ENCODE measurements at regions not wholly inside any gene's neighbourhood (a gene's known extent, or its start where the extent isn't known, plus 50 kb on each side); places are given as distances from the start of the nearest gene placed in this dataset.

- Histone ChIP-seq H3K9ac (ENCODE audit: low read depth in 1 of 2, low read length in 2 of 2) (no peak overlapping the region), H3K9me3 (ENCODE audit: control insufficient read depth in 2 of 2, low read length in 2 of 2) (no peaks in the 10 kb centered on the region), H3K4me3 (ENCODE audit: low read length in 2 of 2) (no peak overlapping the region), H3K27ac (ENCODE audit: low read depth in 2 of 2, low read length in 2 of 2) (no peak overlapping the region), H3K4me1 (ENCODE audit: control insufficient read depth in 2 of 2, insufficient read depth in 2 of 2, low read length in 2 of 2) (no peaks in the 10 kb centered on the region), H3K36me3 (ENCODE audit: control insufficient read depth in 2 of 2, insufficient read depth in 2 of 2, low read length in 2 of 2) (no peaks in the 10 kb centered on the region), H3K27me3 (ENCODE audit: control insufficient read depth in 2 of 2, insufficient read depth in 2 of 2, low read length in 2 of 2) (no peaks in the 10 kb centered on the region)
These were observed 98.9 kb upstream of the SDK1 start for GRCh38 chr7:3201937-3202710.

- Histone ChIP-seq H3K36me3 (ENCODE audit: control insufficient read depth in 2 of 2, insufficient read depth in 2 of 2, low read length in 2 of 2) (no peaks in the 10 kb centered on the region), H3K9ac (ENCODE audit: low read depth in 1 of 2, low read length in 2 of 2) (no peak overlapping the region), H3K9me3 (ENCODE audit: control insufficient read depth in 2 of 2, low read length in 2 of 2) (no peaks in the 10 kb centered on the region), H3K27ac (ENCODE audit: low read depth in 2 of 2, low read length in 2 of 2) (no peak overlapping the region), H3K27me3 (ENCODE audit: control insufficient read depth in 2 of 2, insufficient read depth in 2 of 2, low read length in 2 of 2) (no peaks in the 10 kb centered on the region), H3K4me3 (ENCODE audit: low read length in 2 of 2) (no peak overlapping the region), H3K4me1 (ENCODE audit: control insufficient read depth in 2 of 2, insufficient read depth in 2 of 2, low read length in 2 of 2) (no peaks in the 10 kb centered on the region)
These were observed 96.5 kb upstream of the SDK1 start for GRCh38 chr7:3204526-3204925.

- Histone ChIP-seq H3K4me1 (ENCODE audit: control insufficient read depth in 2 of 2, insufficient read depth in 2 of 2, low read length in 2 of 2) (no peaks in the 10 kb centered on the region), H3K27ac (ENCODE audit: low read depth in 2 of 2, low read length in 2 of 2) (no peak overlapping the region), H3K9me3 (ENCODE audit: control insufficient read depth in 2 of 2, low read length in 2 of 2) (no peaks in the 10 kb centered on the region), H3K9ac (ENCODE audit: low read depth in 1 of 2, low read length in 2 of 2) (no peak overlapping the region), H3K36me3 (ENCODE audit: control insufficient read depth in 2 of 2, insufficient read depth in 2 of 2, low read length in 2 of 2) (no peaks in the 10 kb centered on the region), H3K4me3 (ENCODE audit: low read length in 2 of 2) (no peak overlapping the region), H3K27me3 (ENCODE audit: control insufficient read depth in 2 of 2, insufficient read depth in 2 of 2, low read length in 2 of 2) (no peaks in the 10 kb centered on the region)
These were observed 95.0 kb upstream of the SDK1 start for GRCh38 chr7:3206101-3206500.

- Histone ChIP-seq H3K27me3 (ENCODE audit: control insufficient read depth in 2 of 2, insufficient read depth in 2 of 2, low read length in 2 of 2) (no peaks in the 10 kb centered on the region), H3K9me3 (ENCODE audit: control insufficient read depth in 2 of 2, low read length in 2 of 2) (no peaks in the 10 kb centered on the region), H3K36me3 (ENCODE audit: control insufficient read depth in 2 of 2, insufficient read depth in 2 of 2, low read length in 2 of 2) (no peaks in the 10 kb centered on the region), H3K4me1 (ENCODE audit: control insufficient read depth in 2 of 2, insufficient read depth in 2 of 2, low read length in 2 of 2) (no peaks in the 10 kb centered on the region), H3K4me3 (ENCODE audit: low read length in 2 of 2) (no peak overlapping the region), H3K27ac (ENCODE audit: low read depth in 2 of 2, low read length in 2 of 2) (no peak overlapping the region), H3K9ac (ENCODE audit: low read depth in 1 of 2, low read length in 2 of 2) (no peak overlapping the region)
These were observed 94.3 kb upstream of the SDK1 start for GRCh38 chr7:3206771-3207191.

- no peaks in the 10 kb centered on the region for H3K4me1 ChIP-seq (ENCODE audit: control insufficient read depth in 2 of 2, insufficient read depth in 2 of 2, low read length in 2 of 2)
- no peak overlapping the region for H3K9ac ChIP-seq (ENCODE audit: low read depth in 1 of 2, low read length in 2 of 2)
- H3K4me3 ChIP-seq (ENCODE audit: low read length in 2 of 2) = no peak overlapping the region
- H3K9me3 ChIP-seq (ENCODE audit: control insufficient read depth in 2 of 2, low read length in 2 of 2) = no peaks in the 10 kb centered on the region
- H3K36me3 ChIP-seq (ENCODE audit: control insufficient read depth in 2 of 2, insufficient read depth in 2 of 2, low read length in 2 of 2) = no peaks in the 10 kb centered on the region
- no peak overlapping the region for H3K27ac ChIP-seq (ENCODE audit: low read depth in 2 of 2, low read length in 2 of 2)
- H3K27me3 ChIP-seq (ENCODE audit: control insufficient read depth in 2 of 2, insufficient read depth in 2 of 2, low read length in 2 of 2) = no peaks in the 10 kb centered on the region
These were observed 93.6 kb upstream of the SDK1 start for GRCh38 chr7:3207387-3207902.

GRCh38 chr7:3210531-3210930 lies 90.5 kb upstream of the SDK1 start:
- Histone ChIP-seq H3K9ac (ENCODE audit: low read depth in 1 of 2, low read length in 2 of 2) (no peak overlapping the region), H3K9me3 (ENCODE audit: control insufficient read depth in 2 of 2, low read length in 2 of 2) (no peaks in the 10 kb centered on the region), H3K27ac (ENCODE audit: low read depth in 2 of 2, low read length in 2 of 2) (no peak overlapping the region), H3K4me3 (ENCODE audit: low read length in 2 of 2) (no peak overlapping the region), H3K27me3 (ENCODE audit: control insufficient read depth in 2 of 2, insufficient read depth in 2 of 2, low read length in 2 of 2) (no peaks in the 10 kb centered on the region), H3K4me1 (ENCODE audit: control insufficient read depth in 2 of 2, insufficient read depth in 2 of 2, low read length in 2 of 2) (no peaks in the 10 kb centered on the region), H3K36me3 (ENCODE audit: control insufficient read depth in 2 of 2, insufficient read depth in 2 of 2, low read length in 2 of 2) (no peaks in the 10 kb centered on the region)

- H3K27ac ChIP-seq (ENCODE audit: low read depth in 2 of 2, low read length in 2 of 2) = no peak overlapping the region
- no peaks in the 10 kb centered on the region for H3K27me3 ChIP-seq (ENCODE audit: control insufficient read depth in 2 of 2, insufficient read depth in 2 of 2, low read length in 2 of 2)
These were observed 87.0 kb upstream of the SDK1 start for GRCh38 chr7:3214090-3214413.

GRCh38 chr7:3215624-3216585 lies 85.1 kb upstream of the SDK1 start:
- Histone ChIP-seq H3K36me3 (ENCODE audit: control insufficient read depth in 2 of 2, insufficient read depth in 2 of 2, low read length in 2 of 2) (no peaks in the 10 kb centered on the region), H3K27ac (ENCODE audit: low read depth in 2 of 2, low read length in 2 of 2) (no peak overlapping the region), H3K4me1 (ENCODE audit: control insufficient read depth in 2 of 2, insufficient read depth in 2 of 2, low read length in 2 of 2) (no peaks in the 10 kb centered on the region), H3K9ac (ENCODE audit: low read depth in 1 of 2, low read length in 2 of 2) (no peak overlapping the region), H3K9me3 (ENCODE audit: control insufficient read depth in 2 of 2, low read length in 2 of 2) (no peaks in the 10 kb centered on the region), H3K4me3 (ENCODE audit: low read length in 2 of 2) (no peak overlapping the region), H3K27me3 (ENCODE audit: control insufficient read depth in 2 of 2, insufficient read depth in 2 of 2, low read length in 2 of 2) (no peaks in the 10 kb centered on the region)

More at GRCh38 chr7:3214090-3214413, 87.0 kb upstream of the SDK1 start:
- Histone ChIP-seq H3K4me1 (ENCODE audit: control insufficient read depth in 2 of 2, insufficient read depth in 2 of 2, low read length in 2 of 2) (no peaks in the 10 kb centered on the region), H3K9ac (ENCODE audit: low read depth in 1 of 2, low read length in 2 of 2) (no peak overlapping the region), H3K9me3 (ENCODE audit: control insufficient read depth in 2 of 2, low read length in 2 of 2) (no peaks in the 10 kb centered on the region), H3K4me3 (ENCODE audit: low read length in 2 of 2) (no peak overlapping the region), H3K36me3 (ENCODE audit: control insufficient read depth in 2 of 2, insufficient read depth in 2 of 2, low read length in 2 of 2) (no peaks in the 10 kb centered on the region)

- H3K9me3 ChIP-seq (ENCODE audit: control insufficient read depth in 2 of 2, low read length in 2 of 2) = no peaks in the 10 kb centered on the region
- H3K9ac ChIP-seq (ENCODE audit: low read depth in 1 of 2, low read length in 2 of 2) = no peak overlapping the region
- no peak overlapping the region for H3K4me3 ChIP-seq (ENCODE audit: low read length in 2 of 2)
- no peaks in the 10 kb centered on the region for H3K36me3 ChIP-seq (ENCODE audit: control insufficient read depth in 2 of 2, insufficient read depth in 2 of 2, low read length in 2 of 2)
- no peak overlapping the region for H3K27ac ChIP-seq (ENCODE audit: low read depth in 2 of 2, low read length in 2 of 2)
- H3K4me1 ChIP-seq (ENCODE audit: control insufficient read depth in 2 of 2, insufficient read depth in 2 of 2, low read length in 2 of 2) = no peaks in the 10 kb centered on the region
- H3K27me3 ChIP-seq (ENCODE audit: control insufficient read depth in 2 of 2, insufficient read depth in 2 of 2, low read length in 2 of 2) = no peaks in the 10 kb centered on the region
These were observed 83.9 kb upstream of the SDK1 start for GRCh38 chr7:3217166-3217565.

All from mucosa of rectum (tissue), 2 donors.